Embryonic facial prominence (tissue), 1 donor: ENCODE measurements at regions not wholly inside any gene's neighbourhood (a gene's known extent, or its start where the extent isn't known, plus 50 kb on each side); places are given as distances from the start of the nearest gene placed in this dataset.

Source experiments
- DNase-seq: peaks from one replicate; pipeline ENCODE4 v3.0.0-alpha.2; 2016; ENCODE audit errors: extremely low spot score

GRCh38 chr17:33640629-33641028 is 347.5 kb upstream of the ASIC2 start:
- DNase-seq: no peak

GRCh38 chr17:33642002-33642401 is 348.9 kb upstream of the ASIC2 start:
- DNase-seq: no peak

- DNase-seq: no peak
These were observed 354.9 kb upstream of the ASIC2 start for GRCh38 chr17:33647956-33648355.

GRCh38 chr17:33650304-33650703 is 357.2 kb upstream of the ASIC2 start:
- DNase-seq: no peak

- no peak for DNase-seq
These were observed 358.6 kb upstream of the ASIC2 start for GRCh38 chr17:33651686-33652085.

GRCh38 chr17:33652731-33653398 is 359.8 kb upstream of the ASIC2 start:
- no peak for DNase-seq

- no peak for DNase-seq
These were observed 360.3 kb upstream of the ASIC2 start for GRCh38 chr17:33653399-33653788.

GRCh38 chr17:33657181-33657580 is 364.1 kb upstream of the ASIC2 start:
- no peak for DNase-seq

- no peak for DNase-seq
These were observed 368.9 kb upstream of the ASIC2 start for GRCh38 chr17:33661975-33662374.

- no peak for DNase-seq
These were observed 371.2 kb upstream of the ASIC2 start for GRCh38 chr17:33664116-33664840.

GRCh38 chr17:33667052-33667509 is 374.0 kb upstream of the ASIC2 start:
- DNase-seq: no peak

- DNase-seq: no peak
These were observed 374.6 kb upstream of the ASIC2 start for GRCh38 chr17:33667671-33668070.

- DNase-seq: no peak
These were observed 375.4 kb upstream of the ASIC2 start for GRCh38 chr17:33668516-33668915.

GRCh38 chr17:33671491-33671890 is 378.4 kb upstream of the ASIC2 start:
- DNase-seq: no peak

GRCh38 chr17:33674685-33675084 is 381.6 kb upstream of the ASIC2 start:
- DNase-seq: no peak

GRCh38 chr17:33676444-33676843 is 383.3 kb upstream of the ASIC2 start:
- no peak for DNase-seq

- DNase-seq: no peak
These were observed 386.5 kb upstream of the ASIC2 start for GRCh38 chr17:33679595-33679994.

- no peak for DNase-seq
These were observed 387.4 kb upstream of the ASIC2 start for GRCh38 chr17:33680472-33680871.

- DNase-seq: no peak
These were observed 389.5 kb upstream of the ASIC2 start for GRCh38 chr17:33682599-33682998.

GRCh38 chr17:33684735-33685134 is 391.6 kb upstream of the ASIC2 start:
- no peak for DNase-seq

- no peak for DNase-seq
These were observed 393.1 kb upstream of the ASIC2 start for GRCh38 chr17:33686171-33686570.

- DNase-seq: no peak
These were observed 394.7 kb upstream of the ASIC2 start for GRCh38 chr17:33687831-33688230.

- no peak for DNase-seq
These were observed 395.7 kb upstream of the ASIC2 start for GRCh38 chr17:33688771-33689170.
